HG02870 (cell line): ENCODE measurements at regions not wholly inside any gene's neighbourhood (a gene's known extent, or its start where the extent isn't known, plus 50 kb on each side); places are given as distances from the start of the nearest gene placed in this dataset.
"Not testable (repeated sequence)": the region's sequence is repeated elsewhere in the genome, so short reads cannot be mapped to it uniquely, and the experiment has no call there.

Experiments
- ATAC-seq: cut with Tn5 transposase; IDR thresholded peaks from one replicate; pipeline ENCODE4 v1.9.1; 2021; ENCODE audit warnings: mild to moderate bottlenecking, moderate library complexity; ENCODE audit not compliant: unreplicated experiment

DNA sequence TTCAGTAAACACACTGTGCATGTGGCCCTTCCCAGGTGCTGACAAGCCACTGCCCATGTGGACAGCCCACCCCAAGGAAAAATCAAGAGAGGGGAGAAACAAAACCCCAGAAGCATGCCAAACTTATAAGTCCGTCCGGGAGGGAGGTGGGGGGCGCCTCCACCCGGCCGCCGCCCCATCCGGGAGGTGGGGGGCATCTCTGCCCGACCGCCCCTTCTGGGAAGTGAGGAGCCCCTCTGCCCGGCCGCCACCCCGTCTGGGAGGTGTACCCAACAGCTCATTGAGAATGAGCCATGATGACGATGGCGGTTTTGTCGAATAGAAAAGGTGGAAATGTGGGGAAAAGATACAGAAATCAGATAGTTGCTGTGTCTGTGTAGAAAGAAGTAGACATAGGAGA is 53.8 kb upstream of the C2CD4B start:
- no peak for ATAC-seq

DNA sequence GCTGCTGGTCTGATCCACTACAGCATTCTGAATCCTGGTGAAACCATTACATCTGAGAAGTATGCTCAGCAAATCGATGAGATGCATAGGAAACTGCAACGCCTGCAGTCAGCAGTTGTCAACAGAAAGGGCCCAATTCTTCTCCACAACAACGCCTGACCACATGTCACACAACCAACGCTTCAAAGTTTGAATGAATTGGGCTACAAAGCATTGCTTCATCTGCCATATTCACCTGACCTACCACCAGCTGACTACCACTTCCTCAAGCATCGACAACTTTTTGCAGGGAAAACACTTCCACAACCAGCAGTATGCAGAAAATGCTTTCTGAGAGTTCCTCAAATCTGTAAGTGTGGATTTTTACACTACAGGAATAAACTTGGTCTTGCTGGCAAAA is 54.7 kb upstream of the C2CD4B start:
- no peak for ATAC-seq

- no peak for ATAC-seq
Observed at GRCh38 chr15:62223020-62223419, 57.9 kb upstream of the C2CD4B start.

DNA sequence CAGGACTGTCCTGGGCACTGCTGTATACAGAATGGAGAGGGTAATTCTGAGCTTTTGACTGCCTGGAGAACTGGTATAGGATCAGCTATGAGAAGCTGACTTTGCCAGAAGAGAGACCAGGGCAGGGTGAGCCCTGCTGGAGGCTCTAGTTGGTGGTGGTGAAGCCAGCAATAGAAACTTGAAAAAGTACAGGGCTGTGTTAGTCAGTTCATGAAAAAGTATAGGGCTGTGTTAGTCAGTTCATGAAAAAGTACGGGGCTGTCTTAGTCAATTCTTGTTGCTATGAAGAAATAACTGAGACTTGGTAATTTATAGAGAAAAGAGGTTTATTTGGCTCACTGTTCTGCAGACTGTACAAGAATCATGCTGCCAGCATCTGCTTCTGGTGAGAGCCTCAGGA is 63.5 kb upstream of the C2CD4B start:
- no peak for ATAC-seq

DNA sequence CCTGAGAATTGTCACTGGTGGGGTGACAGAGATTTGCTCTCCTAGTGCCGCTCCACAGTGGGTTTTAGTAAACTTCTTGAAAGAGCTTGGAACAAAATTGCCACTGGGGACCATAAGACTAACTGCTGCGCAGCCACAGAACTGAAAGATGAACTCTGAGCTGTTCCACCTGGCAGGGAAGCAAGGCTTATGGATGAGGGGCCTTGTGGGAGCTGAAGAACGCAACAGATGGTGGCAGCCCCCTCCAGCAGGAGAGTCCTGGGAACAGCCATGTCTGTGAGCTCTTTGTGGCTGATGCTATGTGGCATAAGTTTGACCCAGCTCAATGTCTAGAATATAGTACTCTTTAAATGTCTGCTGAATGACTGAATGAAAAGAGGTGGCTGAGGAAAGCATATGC is 66.8 kb upstream of the C2CD4B start:
- no peak for ATAC-seq

- no peak for ATAC-seq
Observed at GRCh38 chr15:62240121-62241096, 75.3 kb upstream of the C2CD4B start.

DNA sequence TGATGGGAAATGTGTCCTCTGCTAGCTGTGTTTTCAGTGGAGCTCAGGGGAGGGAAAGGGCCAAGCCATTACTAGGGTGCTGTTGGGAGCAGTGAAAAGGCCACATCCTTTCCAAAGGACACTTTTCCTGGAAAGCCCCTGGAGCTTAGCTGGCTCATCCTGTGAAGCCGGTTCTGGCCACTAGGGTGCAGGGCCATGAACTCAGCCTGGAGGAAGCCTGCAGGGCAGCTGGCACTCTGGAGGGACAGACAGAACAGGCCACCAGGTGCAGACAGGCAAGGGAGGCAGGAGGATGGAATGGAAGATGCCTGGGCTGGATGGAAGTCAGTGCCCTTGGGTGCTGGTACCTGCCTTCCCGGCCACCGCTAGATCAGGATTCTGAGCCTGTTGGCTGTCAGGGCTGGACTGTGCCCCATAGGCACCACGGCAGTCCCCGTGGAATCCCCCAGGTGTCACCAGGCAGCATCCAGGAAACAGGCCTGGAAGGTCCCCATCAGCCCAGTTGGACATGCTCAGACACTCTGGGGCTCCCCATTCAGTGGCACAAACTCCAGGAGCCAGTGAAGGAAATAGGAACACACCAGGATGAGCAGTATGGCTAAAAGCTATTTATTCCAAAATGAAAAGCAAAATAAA is 76.2 kb upstream of the C2CD4B start:
- ATAC-seq: no peak

DNA sequence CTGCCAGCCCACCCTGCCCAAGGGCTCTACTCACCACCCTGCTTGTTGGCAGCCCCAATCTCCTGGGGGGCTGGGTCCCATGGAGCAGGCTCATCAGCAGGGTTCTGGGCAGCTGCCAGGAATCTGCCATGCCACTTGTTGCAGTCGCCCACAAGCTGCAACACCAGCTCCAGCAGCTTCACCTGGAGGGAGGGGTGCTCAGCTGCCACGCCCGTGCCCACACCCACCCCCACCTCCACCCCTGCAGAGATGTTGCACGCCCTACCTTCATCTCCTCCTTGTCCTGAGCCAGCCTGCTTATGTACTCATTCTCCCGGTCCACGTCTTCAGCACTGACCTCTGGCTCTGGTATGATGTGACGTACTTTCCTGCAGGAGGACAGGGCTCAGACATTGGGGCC is 77.9 kb upstream of the C2CD4B start:
- ATAC-seq: no peak

GRCh38 chr15:62244762-62245161 is 79.7 kb upstream of the C2CD4B start:
- ATAC-seq: no peak

DNA sequence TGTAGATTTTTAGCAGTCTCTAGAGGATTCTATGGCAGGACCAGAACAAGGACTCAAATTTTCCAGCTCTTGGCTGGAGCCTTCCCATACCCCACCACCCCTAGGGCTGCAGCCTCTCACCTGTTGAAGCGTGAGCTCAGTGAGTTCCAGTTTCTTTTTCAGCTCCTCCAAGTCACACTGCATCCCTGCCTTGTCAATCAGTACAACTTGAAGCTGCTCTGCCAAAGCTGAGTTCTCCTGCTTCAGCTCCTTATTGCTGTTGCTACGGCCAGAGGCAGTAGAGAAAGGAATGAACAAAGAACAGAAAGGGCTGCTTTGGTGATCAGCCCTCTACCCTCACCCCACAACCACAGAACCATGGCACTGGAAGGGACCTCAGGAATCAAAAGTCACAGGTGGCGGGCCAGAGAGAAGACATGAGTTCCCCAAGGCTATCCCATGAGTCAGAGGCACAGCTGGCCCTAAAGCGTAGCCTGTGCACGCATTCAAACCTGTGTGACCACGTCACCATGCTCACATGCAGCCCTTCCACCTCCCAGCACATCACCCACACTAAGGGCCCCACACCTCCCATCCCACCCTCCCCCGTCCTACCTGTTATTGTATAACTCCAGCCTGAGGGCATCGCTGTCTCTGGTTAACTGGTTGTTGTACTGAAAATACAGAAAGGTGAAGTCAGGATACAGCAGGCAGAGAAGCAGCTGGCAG is 83.3 kb upstream of the C2CD4B start:
- ATAC-seq: no peak

GRCh38 chr15:62249501-62249900 is 84.4 kb upstream of the C2CD4B start:
- ATAC-seq: no peak

DNA sequence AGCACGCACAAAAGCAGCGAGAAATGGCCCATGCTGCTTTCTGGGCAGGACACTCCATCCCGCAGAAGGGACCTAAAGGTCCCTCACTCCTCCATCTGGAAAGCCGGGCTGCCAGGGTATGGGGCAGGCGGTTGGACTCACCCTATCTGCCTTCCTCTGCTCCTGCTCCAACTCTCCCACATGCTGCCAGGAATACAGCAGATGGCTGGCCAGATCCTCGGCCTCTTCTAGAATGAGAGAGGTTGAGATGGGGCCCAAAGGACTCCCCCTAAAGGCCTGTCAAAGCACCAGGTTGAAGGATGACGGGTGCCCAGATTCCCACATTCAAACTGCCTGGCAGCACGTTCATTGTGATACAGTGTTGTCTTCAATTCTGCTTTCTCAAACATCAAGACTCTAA is 85.1 kb upstream of the C2CD4B start:
- no peak for ATAC-seq

- ATAC-seq: no peak
Observed at GRCh38 chr15:62250978-62251377, 85.9 kb upstream of the C2CD4B start.

- ATAC-seq: no peak
Observed at GRCh38 chr15:62253294-62253693, 88.2 kb upstream of the C2CD4B start.

DNA sequence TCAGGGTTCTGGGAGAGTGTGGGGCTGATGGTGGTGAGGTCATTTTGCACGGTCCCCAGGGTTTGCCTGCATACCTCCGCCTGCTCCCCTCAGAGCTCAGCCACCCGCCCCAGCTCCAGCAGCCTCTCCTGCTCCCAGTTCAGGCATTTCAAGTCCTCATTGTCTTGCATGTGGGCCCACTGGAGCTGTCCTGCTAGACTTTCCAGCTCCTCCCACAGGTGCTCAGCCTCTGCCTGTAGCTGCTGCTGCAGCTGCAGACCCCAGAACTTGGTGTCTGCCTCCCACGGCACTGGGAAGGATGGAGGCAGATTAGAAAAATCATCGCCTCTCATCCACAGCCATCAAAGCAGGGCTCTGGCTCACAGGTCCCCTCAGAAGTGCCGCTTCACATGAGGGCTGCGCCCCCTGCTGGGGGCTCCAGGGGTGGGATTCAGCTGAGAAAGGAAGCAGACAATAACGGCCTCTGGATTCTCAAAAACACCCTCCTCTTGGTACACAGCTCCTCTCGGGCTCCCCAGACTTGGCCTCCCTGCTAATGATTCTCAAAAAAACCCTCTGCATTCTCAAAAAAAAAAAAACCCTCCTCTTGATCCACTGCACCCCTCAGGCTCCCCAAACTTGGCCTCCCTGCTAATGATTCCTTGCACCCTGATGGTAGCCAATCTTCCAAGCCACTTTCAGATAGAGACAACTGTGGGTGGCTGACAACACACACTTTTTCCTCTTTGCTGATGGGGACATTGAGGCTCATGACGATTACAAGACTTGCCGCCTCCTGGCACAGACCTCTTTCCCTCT is 89.3 kb upstream of the C2CD4B start:
- no peak for ATAC-seq

GRCh38 chr15:62256430-62256829 is 91.3 kb upstream of the C2CD4B start:
- ATAC-seq: not testable (repeated sequence)

- ATAC-seq: no peak
Observed at GRCh38 chr15:62257996-62258521, 93.0 kb upstream of the C2CD4B start.

- ATAC-seq: no peak
Observed at GRCh38 chr15:62262305-62262941, 97.3 kb upstream of the C2CD4B start.

- no peak for ATAC-seq
Observed at GRCh38 chr15:62264196-62264595, 99.1 kb upstream of the C2CD4B start.

- no peak for ATAC-seq
Observed at GRCh38 chr15:62269504-62269903, 104.4 kb upstream of the C2CD4B start.
